ENCODE measurements at regions not wholly inside any gene's neighbourhood (a gene's known extent, or its start where the extent isn't known, plus 50 kb on each side); places are given as distances from the start of the nearest gene placed in this dataset.

DNA sequence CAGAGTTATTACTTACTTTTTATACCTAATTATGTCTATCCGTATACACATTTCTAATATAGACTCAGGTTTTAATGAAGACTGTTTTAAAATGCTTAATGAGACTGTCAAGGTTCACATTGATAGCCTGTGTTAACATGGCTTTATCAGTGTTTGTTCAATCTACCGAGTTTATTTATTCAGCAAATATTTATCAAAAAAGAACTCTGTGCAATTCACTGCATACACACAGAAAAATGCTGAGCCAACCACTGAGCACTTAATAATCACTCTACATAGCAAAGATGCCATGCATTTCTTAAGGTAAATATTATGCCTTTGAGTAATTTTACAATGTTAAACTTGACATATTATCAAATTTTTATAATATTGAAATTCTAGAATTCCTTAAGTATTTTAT lies 428.2 kb downstream of the ANXA1 start:
- TF ChIP-seq POLR2AphosphoS5 (IDR thresholded peaks at IDR 0.05) (no peak), POLR2A (IDR thresholded peaks at IDR 0.05; ENCODE audit: low read depth) (no peak), EP300 (IDR thresholded peaks at IDR 0.05) (no peak)
- TF ChIP-seq, protein P1, sequence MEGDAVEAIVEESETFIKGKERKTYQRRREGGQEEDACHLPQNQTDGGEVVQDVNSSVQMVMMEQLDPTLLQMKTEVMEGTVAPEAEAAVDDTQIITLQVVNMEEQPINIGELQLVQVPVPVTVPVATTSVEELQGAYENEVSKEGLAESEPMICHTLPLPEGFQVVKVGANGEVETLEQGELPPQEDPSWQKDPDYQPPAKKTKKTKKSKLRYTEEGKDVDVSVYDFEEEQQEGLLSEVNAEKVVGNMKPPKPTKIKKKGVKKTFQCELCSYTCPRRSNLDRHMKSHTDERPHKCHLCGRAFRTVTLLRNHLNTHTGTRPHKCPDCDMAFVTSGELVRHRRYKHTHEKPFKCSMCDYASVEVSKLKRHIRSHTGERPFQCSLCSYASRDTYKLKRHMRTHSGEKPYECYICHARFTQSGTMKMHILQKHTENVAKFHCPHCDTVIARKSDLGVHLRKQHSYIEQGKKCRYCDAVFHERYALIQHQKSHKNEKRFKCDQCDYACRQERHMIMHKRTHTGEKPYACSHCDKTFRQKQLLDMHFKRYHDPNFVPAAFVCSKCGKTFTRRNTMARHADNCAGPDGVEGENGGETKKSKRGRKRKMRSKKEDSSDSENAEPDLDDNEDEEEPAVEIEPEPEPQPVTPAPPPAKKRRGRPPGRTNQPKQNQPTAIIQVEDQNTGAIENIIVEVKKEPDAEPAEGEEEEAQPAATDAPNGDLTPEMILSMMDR (IDR thresholded peaks at IDR 0.05) = no peak

Data from esophagus muscularis mucosa (tissue), 4 donors.